Breast epithelium (tissue), 3 donors: ENCODE measurements at regions not wholly inside any gene's neighbourhood (a gene's known extent, or its start where the extent isn't known, plus 50 kb on each side); places are given as distances from the start of the nearest gene placed in this dataset.

ENCODE experiments used
- CTCF ChIP-seq, 3 donors: fragments of 450-650 bp; IDR thresholded peaks; one replicate each; pipeline ENCODE4 v1.5.1; 2016 to 2017; ENCODE audit warnings: antibody characterized with exemption in 3 of 3, mild to moderate bottlenecking in 3 of 3, moderate library complexity in 3 of 3
- POLR2A ChIP-seq: fragments of 450-650 bp; IDR thresholded peaks from one replicate; pipeline ENCODE4 v1.6.1; 2016; ENCODE audit warnings: antibody characterized with exemption, mild to moderate bottlenecking, moderate library complexity

- TF ChIP-seq CTCF (IDR thresholded peaks at IDR 0.05) (no peak), POLR2A (no peak)
Observed at GRCh38 chrX:113770806-113771205, 813.1 kb upstream of the HTR2C start.
